Stromal cell of bone marrow (primary cell): ENCODE measurements at regions not wholly inside any gene's neighbourhood (a gene's known extent, or its start where the extent isn't known, plus 50 kb on each side); places are given as distances from the start of the nearest gene placed in this dataset.

ENCODE experiments used
- DNase-seq: peaks from one replicate; pipeline ENCODE4 v3.0.0-alpha.2; 2012; ENCODE audit warnings: low read depth

GRCh38 chr2:65647249-65647842 lies 214.9 kb upstream of the SPRED2 start:
- DNase-seq = no peak

GRCh38 chr2:65640793-65641103 lies 208.3 kb upstream of the SPRED2 start:
- DNase-seq = no peak

GRCh38 chr2:65639156-65639864 lies 206.9 kb upstream of the SPRED2 start:
- no peak for DNase-seq

GRCh38 chr2:65638443-65638842 lies 206.0 kb upstream of the SPRED2 start:
- DNase-seq = no peak

- no peak for DNase-seq
Observed at GRCh38 chr2:65636813-65637483, 204.5 kb upstream of the SPRED2 start.

- DNase-seq = no peak
Observed at GRCh38 chr2:65636024-65636423, 203.6 kb upstream of the SPRED2 start.

- no peak for DNase-seq
Observed at GRCh38 chr2:65634304-65634703, 201.9 kb upstream of the SPRED2 start.

- DNase-seq = peak; percentile 18
Observed at GRCh38 chr2:65630643-65631042, 198.2 kb upstream of the SPRED2 start.

- no peak for DNase-seq
Observed at GRCh38 chr2:65628156-65628555, 195.8 kb upstream of the SPRED2 start.

- no peak for DNase-seq
Observed at GRCh38 chr2:65626831-65627230, 194.4 kb upstream of the SPRED2 start.

GRCh38 chr2:65625982-65626381 lies 193.6 kb upstream of the SPRED2 start:
- DNase-seq = no peak

- DNase-seq = no peak
Observed at GRCh38 chr2:65622951-65623535, 190.6 kb upstream of the SPRED2 start.

- no peak for DNase-seq
Observed at GRCh38 chr2:65622499-65622898, 190.1 kb upstream of the SPRED2 start.

GRCh38 chr2:65620524-65620923 lies 188.1 kb upstream of the SPRED2 start:
- no peak for DNase-seq

- no peak for DNase-seq
Observed at GRCh38 chr2:65620026-65620425, 187.6 kb upstream of the SPRED2 start.

GRCh38 chr2:65615602-65616001 lies 183.2 kb upstream of the SPRED2 start:
- DNase-seq = no peak

GRCh38 chr2:65613968-65614555 lies 181.7 kb upstream of the SPRED2 start:
- DNase-seq = no peak

- DNase-seq = no peak
Observed at GRCh38 chr2:65611488-65611887, 179.1 kb upstream of the SPRED2 start.

GRCh38 chr2:65608916-65609315 lies 176.5 kb upstream of the SPRED2 start:
- no peak for DNase-seq

GRCh38 chr2:65608466-65608865 lies 176.1 kb upstream of the SPRED2 start:
- DNase-seq = no peak

GRCh38 chr2:65607662-65608305 lies 175.4 kb upstream of the SPRED2 start:
- no peak for DNase-seq

- no peak for DNase-seq
Observed at GRCh38 chr2:65605743-65606058, 173.3 kb upstream of the SPRED2 start.
